Right lobe of liver (tissue), 6 donors: ENCODE measurements at regions not wholly inside any gene's neighbourhood (a gene's known extent, or its start where the extent isn't known, plus 50 kb on each side); places are given as distances from the start of the nearest gene placed in this dataset.

Experiments used
- ATAC-seq, 4 donors: fragments of 200-7000 bp; cut with Tn5 transposase; one replicate each; pipeline ENCODE4 v1.9.1; 2020; ENCODE audit warnings: mild to moderate bottlenecking in 4 of 4, moderate library complexity in 4 of 4
- DNase-seq, 3 donors: peaks; one replicate each; pipeline ENCODE4 v3.0.0-alpha.2; 2020
- H3K27ac ChIP-seq, 3 donors: fragments of 200-600 bp; one replicate each; pipeline ENCODE4 v1.8.0; 2022
- H3K27me3 ChIP-seq, 2 donors: fragments of 200-600 bp; one replicate each; pipeline ENCODE4 v1.8.0; 2022
- H3K36me3 ChIP-seq, 4 donors: fragments of 200-600 bp; sonication (generic) in 1 of 4; one replicate each; pipeline versions ENCODE4 v1.5.1 to v1.8.0; 2017 to 2022; ENCODE audit warnings: control low read depth in 1 of 4
- H3K4me1 ChIP-seq, 4 donors: fragments of 200-600 bp; sonication (generic) in 1 of 4; one replicate each; pipeline versions ENCODE4 v1.5.1 to v1.8.0; 2017 to 2022; ENCODE audit warnings: control low read depth in 1 of 4
- H3K4me3 ChIP-seq, 3 donors: fragments of 200-600 bp; one replicate each; pipeline ENCODE4 v1.8.0; 2022
- H3K9me3 ChIP-seq, 4 donors: fragments of 200-600 bp; sonication (generic) in 1 of 4; one replicate each; pipeline versions ENCODE4 v1.5.1 to v1.8.0; 2017 to 2022; ENCODE audit warnings: control low read depth in 1 of 4
- CTCF ChIP-seq, 4 donors: fragments of 200-600 bp in 3 of 4; fragments of 450-650 bp in 1 of 4; IDR thresholded peaks; one replicate each; pipeline versions ENCODE4 v1.5.1 to v1.8.0; 2016 to 2022; ENCODE audit warnings: antibody characterized with exemption in 4 of 4, mild to moderate bottlenecking in 2 of 4
- POLR2A ChIP-seq: fragments of 450-650 bp; IDR thresholded peaks from one replicate; pipeline ENCODE4 v1.6.1; 2017; ENCODE audit warnings: antibody characterized with exemption, mild to moderate bottlenecking
- WGBS: methylation state at CpG from one replicate; pipeline ENCODE4 v1.1.6; 2018; ENCODE audit warnings: low coverage, low lambda C conversion rate; ENCODE audit not compliant: insufficient coverage; ENCODE audit errors: missing lambda C conversion rate; 5-methylcytosine and 5-hydroxymethylcytosine counted together
- intact Hi-C, 2 donors: fragments of 100-400 bp; cut with DNase I; formaldehyde crosslinking; loops; one replicate each; pipeline versions ENCODE4 v1.11.2 to v1.14.1; 2022
- donor health status: DM: no; HTN: yes; CAD: no.
- donor health status: DM: no; HTN: no; CAD: no.
- donor health status: DM: no; HTN: no; CAD: no.
- donor health status: DM: no; HTN: yes; CAD: no.
- donor health status: DM: no; HTN: yes; CAD: no.

GRCh38 chr18:78611869-78612268 lies 367.7 kb upstream of the SALL3 start:
- no peak for TF ChIP-seq POLR2A
- no peak for TF ChIP-seq CTCF (IDR thresholded peaks at IDR 0.05)
- no peaks in the 10 kb centered on the region for H3K9me3 ChIP-seq
- no peak overlapping the region for H3K27ac ChIP-seq
- H3K27me3 ChIP-seq, result no peaks in the 10 kb centered on the region
- ATAC-seq (no peak), DNase-seq (no peak)
- no peaks in the 10 kb centered on the region for H3K36me3 ChIP-seq
- H3K4me3 ChIP-seq, result no peak overlapping the region
- WGBS, result 81% methylated on average over 13 of the region's 14 CpGs
- H3K4me1 ChIP-seq, result no peaks in the 10 kb centered on the region
- intact Hi-C loops, result no loop called here

- intact Hi-C loops, result no loop called here
- Histone ChIP-seq H3K9me3 (no peaks in the 10 kb centered on the region), H3K36me3 (no peaks in the 10 kb centered on the region), H3K27me3 (no peaks in the 10 kb centered on the region), H3K4me1 (no peaks in the 10 kb centered on the region), H3K4me3 (no peak overlapping the region), H3K27ac (no peak overlapping the region)
- WGBS, result 25% methylated on average over 1 of the region's 7 CpGs
- TF ChIP-seq CTCF (IDR thresholded peaks at IDR 0.05), result no peak
- TF ChIP-seq POLR2A, result no peak
- no peak for ATAC-seq
- DNase-seq, result no peak
These were observed 367.3 kb upstream of the SALL3 start for GRCh38 chr18:78612318-78612717.

GRCh38 chr18:78612801-78613200 lies 366.8 kb upstream of the SALL3 start:
- WGBS, result 71% methylated on average over 8 of the region's 13 CpGs
- TF ChIP-seq CTCF (IDR thresholded peaks at IDR 0.05) (no peak), POLR2A (no peak)
- Histone ChIP-seq H3K9me3 (no peaks in the 10 kb centered on the region), H3K27me3 (no peaks in the 10 kb centered on the region), H3K36me3 (no peaks in the 10 kb centered on the region), H3K4me1 (no peaks in the 10 kb centered on the region), H3K27ac (no peak overlapping the region), H3K4me3 (no peak overlapping the region)
- intact Hi-C loops, result no loop called here
- DNase-seq (no peak), ATAC-seq (no peak)

- H3K9me3 ChIP-seq, result no peaks in the 10 kb centered on the region
- no CpG with 5 or more reads among the region's 4 CpGs for WGBS
- intact Hi-C loops, result no loop called here
- H3K27ac ChIP-seq, result no peak overlapping the region
- DNase-seq, result no peak
- TF ChIP-seq POLR2A (no peak), CTCF (IDR thresholded peaks at IDR 0.05) (no peak)
- no peaks in the 10 kb centered on the region for H3K27me3 ChIP-seq
- H3K36me3 ChIP-seq, result no peaks in the 10 kb centered on the region
- H3K4me3 ChIP-seq, result no peak overlapping the region
- no peaks in the 10 kb centered on the region for H3K4me1 ChIP-seq
- ATAC-seq, result peak in 1 of 4 donors; percentile 23
These were observed 360.9 kb upstream of the SALL3 start for GRCh38 chr18:78618726-78619125.

- H3K4me3 ChIP-seq, result no peak overlapping the region
- intact Hi-C loops, result no loop called here
- DNase-seq (no peak), ATAC-seq (no peak)
- H3K4me1 ChIP-seq, result no peaks in the 10 kb centered on the region
- whole genome bisulfite sequencing, result 65% methylated on average over 11 of the region's 13 CpGs
- H3K27me3 ChIP-seq, result no peaks in the 10 kb centered on the region
- H3K36me3 ChIP-seq, result no peaks in the 10 kb centered on the region
- no peak overlapping the region for H3K27ac ChIP-seq
- TF ChIP-seq CTCF (IDR thresholded peaks at IDR 0.05), result no peak
- TF ChIP-seq POLR2A, result no peak
- no peaks in the 10 kb centered on the region for H3K9me3 ChIP-seq
These were observed 359.8 kb upstream of the SALL3 start for GRCh38 chr18:78619854-78620253.
